ENCODE measurements at regions not wholly inside any gene's neighbourhood (a gene's known extent, or its start where the extent isn't known, plus 50 kb on each side); places are given as distances from the start of the nearest gene placed in this dataset.

GRCh38 chr3:110106805-110107204 is 769.5 kb upstream of the DPPA4 start:
- H3K27ac Mint-ChIP-seq = no peak overlapping the region
- H3K36me3 Mint-ChIP-seq (ENCODE audit: low read depth) = no peaks in the 10 kb centered on the region
- DNase-seq = no peak
- H3K4me3 Mint-ChIP-seq = no peak overlapping the region
- no peaks in the 10 kb centered on the region for H3K4me1 Mint-ChIP-seq
- H3K9me3 Mint-ChIP-seq = peaks cover 3% of the 10 kb centered on the region
- no peaks in the 10 kb centered on the region for H3K27me3 Mint-ChIP-seq
- intact Hi-C loops (cut with micrococcal nuclease) = no loop called here

GRCh38 chr3:110123946-110124345 is 786.6 kb upstream of the DPPA4 start:
- H3K36me3 Mint-ChIP-seq (ENCODE audit: low read depth) = no peaks in the 10 kb centered on the region
- intact Hi-C loops (cut with micrococcal nuclease) = no loop called here
- no peak overlapping the region for H3K27ac Mint-ChIP-seq

DNA sequence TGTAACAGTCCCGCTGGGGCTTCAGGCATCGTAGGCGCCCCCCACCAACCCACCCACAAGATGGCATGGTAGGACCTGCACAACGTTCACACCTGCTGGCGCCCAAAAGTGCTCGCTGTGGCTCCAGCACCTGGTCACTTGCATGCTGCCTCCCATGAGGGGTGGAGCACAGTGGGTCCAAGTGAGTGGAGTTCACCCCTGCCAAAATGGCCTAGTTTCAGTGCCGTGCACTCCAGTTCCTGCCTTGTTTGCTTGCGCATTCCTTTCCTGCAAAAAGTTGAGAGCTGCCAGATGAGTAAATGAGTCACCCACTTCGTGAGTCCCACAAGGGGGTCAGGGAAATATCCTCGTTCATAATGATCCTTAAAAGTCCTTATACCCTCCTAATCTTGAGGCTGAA is 788.7 kb upstream of the DPPA4 start:
- no peak for DNase-seq
- no peaks in the 10 kb centered on the region for H3K9me3 Mint-ChIP-seq
- no peak overlapping the region for H3K4me3 Mint-ChIP-seq
- H3K27ac Mint-ChIP-seq = no peak overlapping the region
- H3K27me3 Mint-ChIP-seq = no peaks in the 10 kb centered on the region
- H3K4me1 Mint-ChIP-seq = no peaks in the 10 kb centered on the region
- intact Hi-C loops (cut with micrococcal nuclease) = no loop called here
- no peaks in the 10 kb centered on the region for H3K36me3 Mint-ChIP-seq (ENCODE audit: low read depth)

More at GRCh38 chr3:110123946-110124345, 786.6 kb upstream of the DPPA4 start:
- no peaks in the 10 kb centered on the region for H3K4me1 Mint-ChIP-seq
- H3K4me3 Mint-ChIP-seq = no peak overlapping the region
- no peak for DNase-seq
- no peaks in the 10 kb centered on the region for H3K27me3 Mint-ChIP-seq
- H3K9me3 Mint-ChIP-seq = no peaks in the 10 kb centered on the region

DNA sequence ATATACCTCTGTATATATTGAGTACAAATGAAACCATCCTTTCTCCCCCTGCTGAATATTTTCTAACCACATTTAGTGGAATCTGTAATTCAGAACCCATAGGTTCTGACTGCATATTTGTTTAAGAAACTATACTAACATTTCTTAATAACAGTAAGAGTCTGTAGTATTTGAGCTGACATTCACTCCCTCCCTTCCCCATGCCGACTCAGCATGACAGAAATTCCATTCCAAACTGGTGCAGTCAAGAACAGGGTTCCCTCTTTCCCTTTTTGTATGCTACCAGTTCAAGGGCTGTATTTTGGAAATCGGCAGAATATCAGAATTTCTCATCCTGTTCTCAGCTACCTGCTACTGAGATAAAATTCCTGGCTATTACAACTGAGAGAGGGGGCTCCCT is 796.6 kb upstream of the DPPA4 start:
- no peak overlapping the region for H3K4me3 Mint-ChIP-seq
- no peaks in the 10 kb centered on the region for H3K4me1 Mint-ChIP-seq
- DNase-seq = no peak
- H3K27ac Mint-ChIP-seq = no peak overlapping the region
- no peaks in the 10 kb centered on the region for H3K36me3 Mint-ChIP-seq (ENCODE audit: low read depth)
- no peaks in the 10 kb centered on the region for H3K27me3 Mint-ChIP-seq
- peaks cover 3% of the 10 kb centered on the region for H3K9me3 Mint-ChIP-seq
- intact Hi-C loops (cut with micrococcal nuclease) = no loop called here

DNA sequence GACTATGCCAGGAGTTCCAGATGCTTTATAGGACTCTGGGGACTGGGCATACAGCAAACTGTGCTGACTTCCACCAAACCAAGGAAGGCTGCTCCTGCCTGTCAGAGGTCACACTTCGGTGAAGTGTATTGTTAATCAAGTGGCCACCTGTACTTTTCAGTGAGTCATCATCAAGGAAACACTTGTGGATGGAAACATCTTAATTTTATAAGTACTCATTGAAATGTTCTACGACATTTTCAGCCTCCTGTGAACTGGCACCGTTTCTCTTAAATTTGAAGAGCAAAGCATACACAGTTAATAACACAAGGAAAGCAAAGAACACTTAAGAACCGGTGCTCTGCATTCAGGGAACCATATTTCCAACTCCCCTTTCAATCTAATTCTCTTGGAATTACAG is 801.7 kb upstream of the DPPA4 start:
- H3K4me3 Mint-ChIP-seq = no peak overlapping the region
- peaks cover 3% of the 10 kb centered on the region for H3K9me3 Mint-ChIP-seq
- H3K4me1 Mint-ChIP-seq = no peaks in the 10 kb centered on the region
- no peak for DNase-seq
- no peaks in the 10 kb centered on the region for H3K36me3 Mint-ChIP-seq (ENCODE audit: low read depth)
- no peaks in the 10 kb centered on the region for H3K27me3 Mint-ChIP-seq
- no peak overlapping the region for H3K27ac Mint-ChIP-seq
- intact Hi-C loops (cut with micrococcal nuclease) = no loop called here

- peaks cover 3% of the 10 kb centered on the region for H3K9me3 Mint-ChIP-seq
- no peaks in the 10 kb centered on the region for H3K36me3 Mint-ChIP-seq (ENCODE audit: low read depth)
- no peaks in the 10 kb centered on the region for H3K27me3 Mint-ChIP-seq
- no peak overlapping the region for H3K4me3 Mint-ChIP-seq
- intact Hi-C loops (cut with micrococcal nuclease) = no loop called here
- DNase-seq = no peak
- no peak overlapping the region for H3K27ac Mint-ChIP-seq
- no peaks in the 10 kb centered on the region for H3K4me1 Mint-ChIP-seq
These were observed 802.5 kb upstream of the DPPA4 start for GRCh38 chr3:110139821-110140220.

GRCh38 chr3:110149763-110150162 is 812.4 kb upstream of the DPPA4 start:
- Mint-ChIP-seq H3K9me3 (no peaks in the 10 kb centered on the region), H3K27me3 (no peaks in the 10 kb centered on the region), H3K4me3 (no peak overlapping the region), H3K27ac (no peak overlapping the region), H3K36me3 (ENCODE audit: low read depth) (no peaks in the 10 kb centered on the region), H3K4me1 (no peaks in the 10 kb centered on the region)
- intact Hi-C loops (cut with micrococcal nuclease) = no loop called here
- DNase-seq = no peak

- Mint-ChIP-seq H3K4me1 (no peaks in the 10 kb centered on the region), H3K27me3 (no peaks in the 10 kb centered on the region), H3K9me3 (no peaks in the 10 kb centered on the region), H3K36me3 (ENCODE audit: low read depth) (no peaks in the 10 kb centered on the region), H3K4me3 (no peak overlapping the region), H3K27ac (no peak overlapping the region)
- intact Hi-C loops (cut with micrococcal nuclease) = no loop called here
- no peak for DNase-seq
These were observed 819.9 kb upstream of the DPPA4 start for GRCh38 chr3:110157221-110157620.

DNA sequence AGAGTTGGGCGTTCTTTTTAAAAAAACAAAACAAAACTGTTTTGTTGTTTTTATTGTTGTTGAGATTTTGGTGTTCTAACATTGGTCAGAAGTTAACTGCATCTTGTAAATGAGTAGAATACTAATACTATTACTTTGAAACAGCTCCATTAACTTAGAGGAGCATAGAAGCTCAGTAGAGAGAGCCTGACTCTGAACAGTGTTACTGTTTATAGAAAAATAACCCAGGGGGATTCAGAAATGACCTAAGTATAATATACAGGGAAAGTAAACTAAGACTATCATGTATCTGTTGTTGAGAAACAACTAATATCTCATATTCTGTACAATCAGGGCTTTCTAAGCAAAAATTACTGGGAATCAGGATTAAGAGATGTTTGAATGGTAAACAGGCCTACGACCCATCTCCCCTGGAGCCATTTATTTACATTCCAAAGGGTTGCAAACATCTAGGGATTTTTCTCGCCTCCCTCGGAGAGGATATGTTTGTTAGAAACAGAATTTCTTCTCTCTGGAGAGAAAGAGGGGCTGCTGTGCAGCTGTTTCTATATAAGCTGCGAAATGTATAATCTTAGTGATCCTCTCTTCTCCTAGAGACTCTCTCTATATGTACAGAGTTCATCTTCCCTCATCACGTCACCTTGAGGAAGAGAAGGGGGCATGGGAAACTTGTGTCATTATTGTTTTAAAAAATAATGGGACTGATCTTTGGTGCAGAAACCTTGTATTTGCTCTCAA is 827.5 kb upstream of the DPPA4 start:
- Mint-ChIP-seq H3K4me1 (no peaks in the 10 kb centered on the region), H3K4me3 (no peak overlapping the region), H3K9me3 (no peaks in the 10 kb centered on the region), H3K27ac (no peak overlapping the region), H3K27me3 (no peaks in the 10 kb centered on the region), H3K36me3 (ENCODE audit: low read depth) (no peaks in the 10 kb centered on the region)
- DNase-seq = no peak
- intact Hi-C loops (cut with micrococcal nuclease) = no loop called here

DNA sequence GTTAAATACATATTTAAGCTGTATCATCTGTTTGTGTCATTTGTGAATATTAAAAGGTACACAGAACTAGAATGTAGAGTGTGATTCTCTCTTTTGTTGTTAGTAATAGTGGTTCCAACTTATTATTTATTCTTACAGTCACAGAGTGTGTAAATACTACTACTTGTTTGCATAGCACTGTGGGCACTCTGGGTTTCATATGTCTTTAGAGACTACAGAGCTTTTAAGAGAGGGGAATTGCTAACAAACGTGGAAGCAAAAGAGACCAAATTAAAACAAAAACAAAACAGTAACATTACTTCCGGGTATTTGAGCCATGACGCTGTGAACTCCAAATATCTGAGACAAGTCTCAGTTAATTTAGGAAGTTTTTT is 828.0 kb upstream of the DPPA4 start:
- H3K4me1 Mint-ChIP-seq = no peaks in the 10 kb centered on the region
- H3K4me3 Mint-ChIP-seq = no peak overlapping the region
- no peak for DNase-seq
- H3K36me3 Mint-ChIP-seq (ENCODE audit: low read depth) = no peaks in the 10 kb centered on the region
- H3K27me3 Mint-ChIP-seq = no peaks in the 10 kb centered on the region
- intact Hi-C loops (cut with micrococcal nuclease) = no loop called here
- no peaks in the 10 kb centered on the region for H3K9me3 Mint-ChIP-seq
- no peak overlapping the region for H3K27ac Mint-ChIP-seq

DNA sequence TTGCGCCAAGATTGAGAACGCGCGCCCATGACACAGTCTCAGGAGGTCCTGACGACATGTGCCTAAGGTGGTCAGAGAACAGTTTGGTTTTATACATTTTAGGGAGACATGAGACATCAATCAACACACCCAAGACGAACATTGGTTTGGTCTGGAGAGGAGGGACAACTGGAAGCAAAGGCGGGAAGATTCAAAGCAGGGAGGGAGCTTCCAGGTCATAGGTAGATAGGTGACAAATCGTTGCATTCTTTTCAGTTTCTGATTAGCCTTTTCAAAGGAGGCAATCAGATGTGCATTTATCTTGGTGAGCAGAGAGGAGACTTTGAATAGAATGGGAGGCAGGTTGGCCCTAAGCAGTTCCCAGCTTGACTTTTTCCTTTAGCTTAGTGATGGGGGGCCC is 828.4 kb upstream of the DPPA4 start:
- Mint-ChIP-seq H3K9me3 (no peaks in the 10 kb centered on the region), H3K4me3 (no peak overlapping the region), H3K36me3 (ENCODE audit: low read depth) (no peaks in the 10 kb centered on the region), H3K27me3 (no peaks in the 10 kb centered on the region), H3K27ac (no peak overlapping the region), H3K4me1 (no peaks in the 10 kb centered on the region)
- intact Hi-C loops (cut with micrococcal nuclease) = no loop called here
- no peak for DNase-seq

DNA sequence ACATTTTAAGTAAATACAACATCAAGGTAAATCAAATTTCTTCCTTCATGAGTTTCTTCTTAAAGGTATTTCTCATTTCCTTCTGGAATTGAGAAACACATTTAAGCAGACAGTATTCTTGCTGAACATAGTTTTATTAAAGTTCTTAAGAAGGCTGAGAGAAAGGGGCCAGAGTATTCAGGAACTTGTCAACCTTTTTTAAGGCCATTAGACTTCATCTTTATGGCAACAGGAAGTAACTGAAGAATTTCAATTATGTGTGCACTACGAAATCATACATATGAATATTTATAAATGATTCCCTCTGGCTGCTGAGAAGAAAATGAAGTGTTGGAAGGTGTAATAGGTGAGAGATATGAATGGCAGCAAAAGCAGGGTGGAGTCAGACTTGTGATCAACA is 829.4 kb upstream of the DPPA4 start:
- no peak overlapping the region for H3K27ac Mint-ChIP-seq
- no peak for DNase-seq
- no peaks in the 10 kb centered on the region for H3K27me3 Mint-ChIP-seq
- intact Hi-C loops (cut with micrococcal nuclease) = no loop called here
- H3K36me3 Mint-ChIP-seq (ENCODE audit: low read depth) = no peaks in the 10 kb centered on the region
- no peak overlapping the region for H3K4me3 Mint-ChIP-seq
- H3K9me3 Mint-ChIP-seq = no peaks in the 10 kb centered on the region
- no peaks in the 10 kb centered on the region for H3K4me1 Mint-ChIP-seq

DNA sequence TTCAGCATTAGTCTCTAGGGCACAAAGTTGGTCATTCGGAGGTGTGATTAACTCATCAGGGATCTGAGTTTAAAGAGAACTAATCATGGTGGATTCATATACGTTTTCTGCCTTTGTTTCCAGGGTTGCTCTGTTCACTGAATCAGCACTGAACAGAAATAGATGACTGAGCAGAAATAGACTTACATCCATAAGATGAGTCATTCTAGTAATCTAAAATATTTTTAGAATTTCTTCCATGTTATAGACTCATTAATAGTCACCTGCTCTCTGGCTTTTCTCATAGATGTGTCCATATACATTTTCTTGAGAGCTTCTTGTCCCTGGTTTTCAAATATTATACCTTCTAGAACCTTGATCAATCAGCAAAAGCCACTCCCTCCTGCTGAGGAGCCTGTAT is 837.6 kb upstream of the DPPA4 start:
- Mint-ChIP-seq H3K36me3 (ENCODE audit: low read depth) (no peaks in the 10 kb centered on the region), H3K27ac (no peak overlapping the region), H3K4me1 (no peaks in the 10 kb centered on the region), H3K27me3 (no peaks in the 10 kb centered on the region), H3K4me3 (no peak overlapping the region), H3K9me3 (no peaks in the 10 kb centered on the region)
- intact Hi-C loops (cut with micrococcal nuclease) = no loop called here
- no peak for DNase-seq

GRCh38 chr3:110178965-110179364 is 841.6 kb upstream of the DPPA4 start:
- Mint-ChIP-seq H3K27ac (no peak overlapping the region), H3K27me3 (no peaks in the 10 kb centered on the region), H3K4me3 (no peak overlapping the region), H3K4me1 (no peaks in the 10 kb centered on the region), H3K9me3 (no peaks in the 10 kb centered on the region), H3K36me3 (ENCODE audit: low read depth) (no peaks in the 10 kb centered on the region)
- intact Hi-C loops (cut with micrococcal nuclease) = no loop called here
- DNase-seq = no peak

- Mint-ChIP-seq H3K27ac (no peak overlapping the region), H3K4me1 (no peaks in the 10 kb centered on the region), H3K27me3 (no peaks in the 10 kb centered on the region), H3K9me3 (no peaks in the 10 kb centered on the region), H3K36me3 (ENCODE audit: low read depth) (no peaks in the 10 kb centered on the region), H3K4me3 (no peak overlapping the region)
- DNase-seq = no peak
- intact Hi-C loops (cut with micrococcal nuclease) = no loop called here
These were observed 843.4 kb upstream of the DPPA4 start for GRCh38 chr3:110180733-110181132.
